C4-2B (cell line): ENCODE measurements at regions not wholly inside any gene's neighbourhood (a gene's known extent, or its start where the extent isn't known, plus 50 kb on each side); places are given as distances from the start of the nearest gene placed in this dataset.

ENCODE experiments used
- ZFX ChIP-seq: fragments of 450-650 bp; IDR thresholded peaks from 2 replicates; pipeline ENCODE4 v1.6.1; 2017
- TF ChIP-seq, protein P1 (sequence below): fragments of 450-650 bp; conservative IDR thresholded peaks from 2 replicates; pipeline ENCODE4 v1.5.1; 2017; ENCODE audit warnings: mild to moderate bottlenecking

DNA sequence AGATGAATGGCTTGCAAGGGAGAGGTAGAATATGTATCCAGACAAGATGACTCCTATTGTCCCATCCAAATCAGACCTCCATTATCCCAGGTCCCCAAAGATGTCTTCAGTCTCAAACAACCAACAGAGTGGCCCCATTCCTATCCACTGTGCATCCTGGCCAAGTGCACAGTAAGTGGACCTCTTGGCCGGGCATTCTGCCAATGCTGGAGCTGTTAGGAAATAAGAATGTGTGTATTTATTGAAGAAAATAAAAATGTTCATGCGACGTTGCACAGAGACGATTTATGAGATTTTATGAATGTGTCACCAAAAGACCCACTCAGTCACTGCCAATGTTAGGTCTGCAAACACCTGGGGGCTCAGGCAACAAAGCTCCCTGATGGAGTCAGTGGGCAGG, 196.0 kb downstream of the MAFB start:
- TF ChIP-seq, protein P1, sequence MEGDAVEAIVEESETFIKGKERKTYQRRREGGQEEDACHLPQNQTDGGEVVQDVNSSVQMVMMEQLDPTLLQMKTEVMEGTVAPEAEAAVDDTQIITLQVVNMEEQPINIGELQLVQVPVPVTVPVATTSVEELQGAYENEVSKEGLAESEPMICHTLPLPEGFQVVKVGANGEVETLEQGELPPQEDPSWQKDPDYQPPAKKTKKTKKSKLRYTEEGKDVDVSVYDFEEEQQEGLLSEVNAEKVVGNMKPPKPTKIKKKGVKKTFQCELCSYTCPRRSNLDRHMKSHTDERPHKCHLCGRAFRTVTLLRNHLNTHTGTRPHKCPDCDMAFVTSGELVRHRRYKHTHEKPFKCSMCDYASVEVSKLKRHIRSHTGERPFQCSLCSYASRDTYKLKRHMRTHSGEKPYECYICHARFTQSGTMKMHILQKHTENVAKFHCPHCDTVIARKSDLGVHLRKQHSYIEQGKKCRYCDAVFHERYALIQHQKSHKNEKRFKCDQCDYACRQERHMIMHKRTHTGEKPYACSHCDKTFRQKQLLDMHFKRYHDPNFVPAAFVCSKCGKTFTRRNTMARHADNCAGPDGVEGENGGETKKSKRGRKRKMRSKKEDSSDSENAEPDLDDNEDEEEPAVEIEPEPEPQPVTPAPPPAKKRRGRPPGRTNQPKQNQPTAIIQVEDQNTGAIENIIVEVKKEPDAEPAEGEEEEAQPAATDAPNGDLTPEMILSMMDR, result no peak
- TF ChIP-seq ZFX, result no peak
